Smooth muscle cell (in vitro differentiated cells): ENCODE measurements at regions not wholly inside any gene's neighbourhood (a gene's known extent, or its start where the extent isn't known, plus 50 kb on each side); places are given as distances from the start of the nearest gene placed in this dataset.

ENCODE experiments used
- DNase-seq: peaks from one replicate; lab custom pipeline; 2025; ENCODE audit not compliant: unreplicated experiment; lab: John Stamatoyannopoulos, UW
- H2AFZ ChIP-seq: fragments of 200-600 bp; sonication (generic); 2 replicates; pipeline ENCODE4 v1.6.0; 2016; ENCODE audit warnings: antibody characterized with exemption, low read depth, mild to moderate bottlenecking
- H3F3A ChIP-seq: fragments of 200-600 bp; sonication (generic); 2 replicates; pipeline ENCODE4 v1.6.0; 2017; ENCODE audit warnings: antibody characterized with exemption, low read depth
- H3K27ac ChIP-seq: fragments of 200-600 bp; sonication (generic); 2 replicates; pipeline ENCODE4 v1.5.1; 2016; ENCODE audit warnings: low read depth, mild to moderate bottlenecking
- H3K27me3 ChIP-seq: fragments of 200-600 bp; sonication (generic); 2 replicates; pipeline ENCODE4 v1.6.1; 2016; ENCODE audit warnings: low read depth, mild to moderate bottlenecking
- H3K36me3 ChIP-seq: fragments of 200-600 bp; sonication (generic); 2 replicates; pipeline ENCODE4 v1.5.1; 2016; ENCODE audit warnings: low read depth
- H3K4me1 ChIP-seq: fragments of 200-600 bp; sonication (generic); 2 replicates; pipeline ENCODE4 v1.5.1; 2016; ENCODE audit warnings: low read depth
- H3K4me2 ChIP-seq: fragments of 200-600 bp; sonication (generic); 2 replicates; pipeline ENCODE4 v1.6.0; 2016; ENCODE audit warnings: mild to moderate bottlenecking
- H3K4me3 ChIP-seq: fragments of 200-600 bp; sonication (generic); 2 replicates; pipeline ENCODE4 v1.5.1; 2016; ENCODE audit warnings: mild to moderate bottlenecking
- H3K79me2 ChIP-seq: fragments of 200-600 bp; sonication (generic); 2 replicates; pipeline ENCODE4 v1.6.0; 2016; ENCODE audit warnings: low read depth, mild to moderate bottlenecking
- H3K9ac ChIP-seq: fragments of 200-600 bp; sonication (generic); 2 replicates; pipeline ENCODE4 v1.6.0; 2016; ENCODE audit warnings: low read depth
- H3K9me3 ChIP-seq: fragments of 200-600 bp; sonication (generic); replicated peaks from 2 replicates; pipeline ENCODE4 v1.5.1; 2016; ENCODE audit warnings: low read depth
- H4K20me1 ChIP-seq: fragments of 200-600 bp; sonication (generic); 2 replicates; pipeline ENCODE4 v1.6.0; 2016; ENCODE audit warnings: low read depth
- WGBS: methylation state at CpG from one replicate; pipeline ENCODE4 v1.1.7; 2016; ENCODE audit warnings: low lambda C conversion rate; 5-methylcytosine and 5-hydroxymethylcytosine counted together
- TF ChIP-seq, protein P1 (sequence below): fragments of 200-600 bp; sonication (generic); IDR thresholded peaks from 2 replicates; pipeline ENCODE4 v1.5.1; 2017; ENCODE audit warnings: borderline replicate concordance, mild to moderate bottlenecking, antibody characterized with exemption; ENCODE audit not compliant: insufficient read depth, poor library complexity, severe bottlenecking

- H3K9ac ChIP-seq = no peak overlapping the region
- WGBS = 85% methylated on average over 5 of the region's 5 CpGs
- H3K27ac ChIP-seq = no peak overlapping the region
- TF ChIP-seq, protein P1, sequence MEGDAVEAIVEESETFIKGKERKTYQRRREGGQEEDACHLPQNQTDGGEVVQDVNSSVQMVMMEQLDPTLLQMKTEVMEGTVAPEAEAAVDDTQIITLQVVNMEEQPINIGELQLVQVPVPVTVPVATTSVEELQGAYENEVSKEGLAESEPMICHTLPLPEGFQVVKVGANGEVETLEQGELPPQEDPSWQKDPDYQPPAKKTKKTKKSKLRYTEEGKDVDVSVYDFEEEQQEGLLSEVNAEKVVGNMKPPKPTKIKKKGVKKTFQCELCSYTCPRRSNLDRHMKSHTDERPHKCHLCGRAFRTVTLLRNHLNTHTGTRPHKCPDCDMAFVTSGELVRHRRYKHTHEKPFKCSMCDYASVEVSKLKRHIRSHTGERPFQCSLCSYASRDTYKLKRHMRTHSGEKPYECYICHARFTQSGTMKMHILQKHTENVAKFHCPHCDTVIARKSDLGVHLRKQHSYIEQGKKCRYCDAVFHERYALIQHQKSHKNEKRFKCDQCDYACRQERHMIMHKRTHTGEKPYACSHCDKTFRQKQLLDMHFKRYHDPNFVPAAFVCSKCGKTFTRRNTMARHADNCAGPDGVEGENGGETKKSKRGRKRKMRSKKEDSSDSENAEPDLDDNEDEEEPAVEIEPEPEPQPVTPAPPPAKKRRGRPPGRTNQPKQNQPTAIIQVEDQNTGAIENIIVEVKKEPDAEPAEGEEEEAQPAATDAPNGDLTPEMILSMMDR = no peak
- H3K4me2 ChIP-seq = no peak overlapping the region
- H3K27me3 ChIP-seq = peaks cover 5% of the 10 kb centered on the region
- H2AFZ ChIP-seq = no peak overlapping the region
- no peak overlapping the region for H3K4me3 ChIP-seq
- H3K4me1 ChIP-seq = no peaks in the 10 kb centered on the region
- no peaks in the 10 kb centered on the region for H4K20me1 ChIP-seq
- H3F3A ChIP-seq = no peaks in the 10 kb centered on the region
- no peaks in the 10 kb centered on the region for H3K9me3 ChIP-seq
- no peak for DNase-seq
- no peaks in the 10 kb centered on the region for H3K36me3 ChIP-seq
- no peaks in the 10 kb centered on the region for H3K79me2 ChIP-seq
Measured at GRCh38 chr9:126025991-126026390, 278.8 kb downstream of the PBX3 start.

DNA sequence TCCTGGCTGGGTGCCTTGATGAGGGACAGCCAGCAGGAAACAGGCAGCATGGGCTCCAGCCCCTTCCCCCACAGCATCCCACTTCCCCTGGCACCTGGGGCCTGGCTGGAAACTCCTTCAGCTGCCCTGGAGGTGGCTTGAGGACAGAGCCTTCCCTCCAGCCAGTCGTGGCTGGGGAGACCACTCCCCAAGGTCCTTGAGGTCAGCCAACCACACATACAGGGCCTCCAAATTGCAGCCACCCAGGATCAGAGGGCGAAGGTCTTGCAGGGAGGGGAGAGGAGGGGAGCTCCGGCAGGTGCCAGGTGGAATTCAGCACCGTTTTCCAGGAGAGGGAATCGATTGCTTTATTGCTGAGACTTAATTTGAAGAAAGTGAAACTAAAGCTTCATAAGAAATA lies 280.4 kb downstream of the PBX3 start:
- Histone ChIP-seq H3K4me2 (no peak overlapping the region), H3K4me3 (no peak overlapping the region)
- WGBS = 84% methylated on average over 5 of the region's 5 CpGs

GRCh38 chr9:126028746-126029145 lies 281.6 kb downstream of the PBX3 start:
- H3K4me1 ChIP-seq = no peaks in the 10 kb centered on the region
- H3K9ac ChIP-seq = no peak overlapping the region
- DNase-seq = no peak
- no peak overlapping the region for H3K27ac ChIP-seq
- no peak overlapping the region for H3K4me3 ChIP-seq
- WGBS = 96% methylated on average over 10 of the region's 10 CpGs
- no peaks in the 10 kb centered on the region for H3F3A ChIP-seq
- no peaks in the 10 kb centered on the region for H3K9me3 ChIP-seq
- H3K79me2 ChIP-seq = no peaks in the 10 kb centered on the region
- H3K4me2 ChIP-seq = no peak overlapping the region
- no peaks in the 10 kb centered on the region for H4K20me1 ChIP-seq
- peaks cover 5% of the 10 kb centered on the region for H3K27me3 ChIP-seq
- H3K36me3 ChIP-seq = no peaks in the 10 kb centered on the region
- TF ChIP-seq, protein P1 = no peak
- H2AFZ ChIP-seq = no peak overlapping the region

More for the DNA sequence above, 280.4 kb downstream of the PBX3 start:
- H3K36me3 ChIP-seq = no peaks in the 10 kb centered on the region
- H3K4me1 ChIP-seq = no peaks in the 10 kb centered on the region
- H3K27ac ChIP-seq = no peak overlapping the region
- H3K27me3 ChIP-seq = peaks cover 5% of the 10 kb centered on the region
- H3K9ac ChIP-seq = no peak overlapping the region
- H3K9me3 ChIP-seq = no peaks in the 10 kb centered on the region
- no peaks in the 10 kb centered on the region for H3K79me2 ChIP-seq
- H4K20me1 ChIP-seq = no peaks in the 10 kb centered on the region
- H2AFZ ChIP-seq = no peak overlapping the region
- TF ChIP-seq, protein P1 = no peak
- DNase-seq = no peak
- H3F3A ChIP-seq = no peaks in the 10 kb centered on the region

- TF ChIP-seq, protein P1 = no peak
- Histone ChIP-seq H3F3A (no peaks in the 10 kb centered on the region), H2AFZ (no peak overlapping the region), H3K4me1 (no peaks in the 10 kb centered on the region), H3K27me3 (peaks cover 20% of the 10 kb centered on the region), H4K20me1 (no peaks in the 10 kb centered on the region), H3K4me2 (no peak overlapping the region), H3K36me3 (no peaks in the 10 kb centered on the region), H3K9ac (no peak overlapping the region), H3K9me3 (no peaks in the 10 kb centered on the region), H3K4me3 (no peak overlapping the region), H3K27ac (no peak overlapping the region), H3K79me2 (no peaks in the 10 kb centered on the region)
- 82% methylated on average over 7 of the region's 7 CpGs for WGBS
- DNase-seq = no peak
Measured at GRCh38 chr9:126030716-126031115, 283.5 kb downstream of the PBX3 start.
